ENCODE measurements at regions not wholly inside any gene's neighbourhood (a gene's known extent, or its start where the extent isn't known, plus 50 kb on each side); places are given as distances from the start of the nearest gene placed in this dataset.
"Not testable (repeated sequence)": the region's sequence is repeated elsewhere in the genome, so short reads cannot be mapped to it uniquely, and the experiment has no call there.

DNA sequence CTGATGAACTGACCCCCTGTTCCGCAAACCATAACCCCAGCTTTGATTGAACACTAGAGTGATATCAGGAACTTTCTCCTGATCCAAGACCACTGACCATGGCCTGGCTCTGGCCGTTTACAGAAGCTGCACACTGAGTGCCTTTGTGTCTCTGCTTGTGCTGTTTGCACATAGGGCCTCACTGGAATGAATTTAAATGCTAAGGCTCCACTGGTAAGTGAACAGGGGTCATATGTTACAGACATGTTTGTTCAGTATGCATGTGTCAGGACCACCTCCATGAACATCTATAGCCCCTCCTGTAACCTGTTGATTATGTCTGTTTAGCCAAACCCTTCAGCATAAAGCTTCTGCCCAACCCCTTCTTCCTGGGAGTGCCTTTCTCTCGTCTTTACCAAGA lies 1239.8 kb downstream of the TMEM121 start:
- no peak for DNase-seq (ENCODE audit: low spot score)

DNA sequence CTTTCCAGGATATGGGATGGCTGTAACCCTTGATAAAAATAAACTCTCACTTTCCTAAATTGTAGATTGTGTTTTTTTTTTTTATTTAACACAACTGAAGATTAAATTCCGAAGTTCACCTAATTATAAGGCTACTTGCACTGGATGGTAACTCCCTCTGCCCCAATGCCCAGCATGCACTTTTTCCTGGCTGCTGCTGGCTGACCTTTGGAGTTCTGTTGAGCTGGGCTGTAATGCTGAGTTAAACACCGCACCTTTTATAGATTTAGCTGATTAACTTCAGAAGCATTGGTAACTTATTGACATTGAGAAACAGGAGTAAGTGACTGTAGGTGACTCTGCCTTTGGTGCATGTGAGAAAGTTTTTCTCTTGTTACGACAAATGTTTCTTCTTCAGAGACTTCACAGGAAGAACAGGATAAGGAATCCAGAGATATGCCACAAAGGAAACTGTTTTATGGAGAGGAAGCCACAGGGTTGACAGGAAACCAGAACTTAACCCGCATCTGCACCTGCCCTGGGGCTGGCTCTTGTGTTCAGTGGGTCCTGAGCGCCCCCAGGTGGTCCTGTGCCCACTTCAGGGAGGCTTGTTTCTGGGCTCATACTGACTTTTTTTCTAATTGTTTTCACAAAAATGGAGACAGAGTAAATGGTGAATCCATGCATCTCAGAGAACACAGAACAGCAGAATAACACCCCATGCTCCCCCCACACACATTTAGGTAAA lies 1240.3 kb downstream of the TMEM121 start:
- DNase-seq (ENCODE audit: low spot score): peak; percentile 20

DNA sequence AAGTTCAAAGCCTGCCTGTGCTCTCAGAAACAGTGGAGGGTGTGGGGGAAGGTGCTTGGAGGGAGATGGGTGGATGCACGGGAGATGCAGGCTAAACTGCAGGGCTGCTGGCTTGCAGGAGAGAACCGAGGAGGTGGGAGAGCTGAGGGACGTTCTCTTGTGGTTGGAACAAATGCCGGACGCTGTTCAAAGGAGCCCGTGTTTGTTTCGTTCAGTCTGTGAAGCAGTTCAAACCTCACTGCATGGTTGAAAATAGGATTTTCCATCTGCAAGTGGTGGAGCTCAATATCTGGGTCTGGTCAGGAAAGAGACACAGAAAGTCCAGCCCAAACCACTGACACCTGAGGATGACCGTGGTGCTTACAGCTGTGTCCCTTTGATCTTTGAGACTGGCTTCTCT lies 1241.8 kb downstream of the TMEM121 start:
- DNase-seq (ENCODE audit: low spot score): not testable (repeated sequence)

DNA sequence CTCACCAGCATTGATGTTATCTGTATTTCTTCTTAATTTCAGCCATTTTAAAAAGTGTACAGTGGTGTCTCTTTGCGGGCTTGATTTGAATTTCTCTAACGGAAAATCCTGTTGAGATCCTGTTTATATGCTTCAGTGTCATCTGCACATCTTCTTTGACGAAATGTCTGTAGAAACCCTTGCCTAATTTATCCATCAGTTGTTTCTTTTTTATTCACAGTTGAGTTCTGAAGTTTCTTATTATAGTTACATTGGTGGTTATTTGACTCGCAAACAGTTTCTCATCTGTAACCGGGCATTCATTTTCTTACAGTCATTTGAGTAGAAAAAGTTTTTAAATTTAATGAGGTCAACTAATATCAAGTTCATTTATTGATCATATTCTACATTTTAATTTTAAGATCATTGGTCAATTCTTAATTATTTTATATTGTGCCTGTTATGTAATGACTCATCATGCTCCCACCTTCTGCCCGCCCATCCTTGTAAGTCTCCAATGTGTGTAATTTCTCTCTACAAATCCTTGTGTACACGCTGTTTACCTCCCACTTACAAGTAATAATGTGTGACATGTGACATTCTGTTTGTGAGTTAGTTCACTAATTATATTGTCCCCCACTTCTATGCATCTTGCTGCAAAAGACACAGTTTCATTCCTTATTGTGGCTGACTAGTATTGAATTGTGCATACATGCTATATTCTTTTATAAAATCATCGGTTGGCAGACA lies 1242.8 kb downstream of the TMEM121 start:
- not testable (repeated sequence) for DNase-seq (ENCODE audit: low spot score)

DNA sequence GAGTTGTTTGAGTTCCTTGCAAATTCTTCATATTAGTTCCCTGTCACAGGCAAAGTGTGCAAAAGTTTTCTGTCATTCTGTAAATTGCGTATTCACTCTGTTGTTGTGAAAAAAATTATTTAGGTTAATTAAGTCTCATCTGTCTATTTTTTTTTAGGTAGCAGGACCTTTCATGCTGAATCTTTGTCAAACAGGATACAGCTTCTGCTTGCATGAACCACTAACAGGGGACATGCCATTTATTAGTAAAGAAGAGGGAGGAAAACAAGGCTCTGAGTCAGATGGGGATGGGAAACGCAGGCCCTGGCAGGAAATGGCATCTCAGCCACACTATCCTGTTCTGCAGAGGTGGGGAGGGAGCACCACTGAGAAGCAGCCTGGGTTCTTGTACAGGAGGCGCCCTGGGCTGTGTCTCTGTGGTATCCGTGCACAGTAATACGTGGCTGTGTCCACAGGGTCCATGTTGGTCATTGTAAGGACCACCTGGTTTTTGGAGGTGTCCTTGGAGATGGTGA lies 1243.8 kb downstream of the TMEM121 start:
- not testable (repeated sequence) for DNase-seq (ENCODE audit: low spot score)

DNA sequence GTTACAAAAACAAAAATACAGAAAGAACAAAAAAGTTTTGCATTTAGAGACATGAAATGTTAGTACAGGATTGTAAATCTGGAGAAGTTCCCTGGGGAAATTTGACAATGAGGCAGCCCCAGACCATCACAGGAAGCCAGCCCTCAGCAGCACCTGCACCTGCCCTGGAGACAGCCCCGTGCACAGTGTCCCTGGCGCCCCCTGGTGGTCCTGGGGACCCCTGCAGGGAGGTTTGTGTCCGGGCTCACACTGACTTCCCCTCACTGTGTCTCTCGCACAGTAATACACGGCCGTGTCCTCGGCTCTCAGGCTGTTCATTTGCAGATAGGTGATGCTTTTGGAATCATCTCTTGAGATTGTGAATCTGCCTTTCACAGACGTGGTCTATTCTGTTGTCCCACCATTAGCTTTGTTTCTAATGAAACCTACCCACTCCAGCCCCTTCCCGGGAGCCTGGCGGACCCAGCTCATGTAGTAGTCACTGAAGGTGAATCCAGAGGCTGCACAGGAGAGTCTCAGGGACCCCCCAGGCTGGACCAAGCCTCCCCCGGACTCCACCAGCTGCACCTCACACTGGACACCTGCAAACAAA lies 1248.6 kb downstream of the TMEM121 start:
- not testable (repeated sequence) for DNase-seq (ENCODE audit: low spot score)

DNA sequence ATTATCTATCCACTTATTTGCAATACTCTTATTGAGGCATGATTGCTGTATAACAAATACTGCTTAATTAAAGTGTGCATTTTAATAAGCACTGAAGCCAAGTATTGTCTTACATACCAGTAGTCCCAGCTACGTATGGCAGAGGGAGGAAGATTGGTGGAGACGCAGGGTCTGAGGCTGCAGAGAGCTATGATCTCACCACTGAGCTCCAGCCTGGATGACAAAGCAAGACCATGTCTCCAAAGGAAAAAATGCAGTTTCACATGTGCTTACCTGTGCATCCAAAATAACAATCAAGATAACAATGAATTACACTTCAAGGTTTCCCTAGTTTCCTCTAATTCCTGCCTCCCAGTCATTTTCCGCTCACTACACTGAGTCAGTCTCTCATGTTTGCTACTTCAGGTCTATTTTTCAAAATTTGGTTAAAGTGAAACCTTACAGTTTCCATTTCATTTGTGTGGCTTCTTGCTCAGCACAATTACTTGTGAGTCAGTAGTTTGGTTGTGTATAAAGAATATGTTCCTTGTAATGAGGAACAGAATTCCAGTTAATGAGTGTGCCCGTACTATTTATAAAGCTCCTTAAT lies 1250.1 kb downstream of the TMEM121 start:
- no peak for DNase-seq (ENCODE audit: low spot score)

DNA sequence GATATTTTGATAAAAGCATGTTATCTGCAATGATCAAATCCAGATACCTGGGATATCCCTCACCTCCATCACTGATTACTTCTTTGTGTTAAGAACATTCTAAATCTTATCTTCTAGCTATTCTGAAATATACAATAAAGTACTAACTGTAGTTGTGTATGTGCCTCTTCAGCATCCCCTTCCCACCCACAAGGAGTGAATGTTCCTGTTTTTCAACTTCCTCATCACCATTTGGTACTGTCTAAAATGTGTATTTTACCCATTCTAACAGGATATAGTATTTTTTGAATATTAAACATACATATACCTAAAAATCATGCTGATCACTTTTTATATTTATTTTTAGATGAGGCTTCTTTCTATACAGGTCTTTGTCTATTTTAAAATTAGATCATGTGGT lies 1252.6 kb downstream of the TMEM121 start:
- DNase-seq (ENCODE audit: low spot score): no peak

DNA sequence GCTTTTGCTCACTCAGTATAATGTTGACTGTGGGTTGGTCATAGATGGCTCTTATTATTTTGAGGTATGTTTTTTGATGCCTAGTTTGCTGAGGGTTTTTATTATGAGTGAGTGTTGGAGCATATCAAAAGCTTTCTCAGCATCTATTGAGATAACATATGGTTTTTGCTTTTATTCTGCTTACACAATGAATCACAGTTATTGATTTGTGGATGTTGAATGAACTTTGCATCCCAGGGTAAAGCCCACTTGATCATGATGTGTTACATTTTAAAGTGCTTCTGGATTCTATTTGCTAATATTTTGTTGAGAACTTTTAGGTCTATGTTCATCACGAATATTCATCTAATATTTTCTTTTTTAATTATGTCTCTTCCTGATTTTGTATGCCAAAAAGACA lies 1260.3 kb downstream of the TMEM121 start:
- no peak for DNase-seq (ENCODE audit: low spot score)

DNA sequence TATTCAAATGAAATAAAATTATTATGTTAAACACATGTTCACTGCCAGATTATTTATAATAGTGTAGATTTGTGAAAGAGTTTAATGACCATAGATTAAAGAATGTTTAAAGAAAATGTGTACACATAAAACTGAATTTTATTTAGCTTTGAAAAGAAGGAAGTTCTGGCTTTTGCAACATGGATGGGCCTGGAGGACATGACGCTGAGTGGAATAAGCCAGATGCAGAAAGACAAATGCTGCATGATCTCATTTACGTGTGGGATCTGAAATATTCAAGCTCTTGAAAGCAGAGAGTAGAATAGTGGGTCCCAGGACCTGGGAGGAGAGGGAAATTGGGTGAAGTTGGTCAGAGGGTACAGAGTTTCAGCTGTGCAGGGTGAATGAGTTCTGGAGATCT lies 1261.2 kb downstream of the TMEM121 start:
- DNase-seq (ENCODE audit: low spot score): no peak

DNA sequence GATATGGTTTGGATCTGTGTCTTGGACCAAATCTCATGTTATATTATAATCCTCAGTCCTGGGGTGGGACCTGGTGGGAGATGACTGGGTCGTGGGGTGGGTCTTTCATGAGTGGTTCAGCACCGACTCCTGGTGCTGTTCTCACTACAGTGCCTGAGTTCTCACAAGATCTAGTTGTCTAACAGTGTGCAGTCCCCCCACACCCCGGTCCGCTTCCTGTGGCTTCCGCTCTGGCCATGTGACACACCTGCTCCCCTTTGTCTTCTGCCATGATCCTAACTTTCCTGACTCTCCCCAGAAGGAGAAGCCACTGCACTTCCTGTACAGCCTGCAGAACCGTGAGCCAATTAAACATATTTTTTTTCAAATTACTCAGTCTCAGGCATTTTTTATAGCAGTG lies 1262.2 kb downstream of the TMEM121 start:
- DNase-seq (ENCODE audit: low spot score): no peak

DNA sequence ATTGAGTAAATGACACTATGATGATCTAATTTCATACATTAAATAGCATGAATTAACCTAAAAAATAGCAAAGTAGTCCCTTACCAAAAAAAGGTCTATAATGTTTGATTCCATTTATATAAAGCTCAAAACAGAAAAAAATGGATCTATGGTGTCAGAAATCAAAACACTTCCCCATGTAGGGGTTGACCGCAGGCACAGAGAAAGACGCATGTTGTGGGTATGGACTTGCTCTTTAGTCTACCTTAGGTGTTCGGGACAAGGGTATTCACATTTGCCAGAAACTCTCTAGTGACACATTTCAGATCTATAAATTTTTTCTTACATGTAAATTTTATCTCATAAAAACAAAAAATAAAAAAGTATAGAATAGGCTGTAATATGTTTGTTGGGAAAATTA lies 1262.9 kb downstream of the TMEM121 start:
- DNase-seq (ENCODE audit: low spot score): no peak

DNA sequence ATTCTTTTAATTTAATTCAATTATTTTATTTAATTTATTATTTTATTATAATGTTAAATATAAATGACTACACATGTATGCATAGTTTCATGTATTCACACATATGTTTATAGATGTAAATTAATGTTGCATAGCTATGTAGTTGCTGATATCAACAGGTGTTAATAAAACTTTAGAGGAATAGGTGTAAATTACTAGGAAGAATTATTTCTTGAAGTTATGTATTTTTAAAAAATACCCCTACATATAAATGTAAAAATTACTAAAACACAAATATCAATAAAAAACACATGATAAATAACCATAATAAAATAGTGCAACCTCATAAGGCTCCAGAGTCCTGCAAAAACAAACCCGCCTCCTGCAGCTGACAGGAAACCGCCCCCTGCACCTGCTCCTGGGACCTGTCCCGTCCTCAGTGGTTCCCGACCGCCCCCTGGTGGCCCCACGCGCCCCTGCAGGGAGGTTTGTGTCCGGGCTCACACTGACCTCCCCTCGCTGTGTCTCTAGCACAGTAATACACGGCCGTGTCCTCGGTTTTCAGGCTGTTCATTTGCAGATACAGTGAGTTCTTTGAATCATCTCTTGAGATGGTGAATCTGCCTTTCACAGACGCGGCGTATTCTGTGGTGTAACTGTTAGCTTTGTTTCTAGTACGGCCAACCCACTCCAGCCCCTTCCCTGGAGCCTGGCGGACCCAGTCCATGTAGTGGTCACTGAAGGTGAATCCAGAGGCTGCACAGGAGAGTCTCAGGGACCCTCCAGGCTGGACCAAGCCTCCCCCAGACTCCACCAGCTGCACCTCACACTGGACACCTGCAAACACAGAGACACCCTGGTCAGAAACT lies 1264.0 kb downstream of the TMEM121 start:
- peak; percentile 72 for DNase-seq (ENCODE audit: low spot score)

DNA sequence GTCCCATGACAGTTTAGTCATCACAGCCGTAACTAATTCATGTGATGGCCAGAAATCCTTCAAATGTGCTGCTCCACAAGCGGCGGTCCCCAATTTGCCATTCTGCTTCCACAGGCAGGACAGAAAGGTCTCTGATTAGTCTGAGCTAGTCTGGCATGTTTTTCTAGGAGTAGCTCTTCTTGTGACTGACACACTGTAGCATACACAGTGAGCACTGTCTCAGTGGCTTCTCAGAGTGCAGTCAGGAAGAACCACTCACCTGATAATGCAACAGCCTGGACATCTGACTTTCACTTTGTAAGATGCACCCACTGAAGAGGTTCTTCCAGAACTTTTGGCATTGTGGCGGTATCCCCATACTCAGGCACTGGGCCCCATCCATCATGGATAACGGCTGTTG lies 1266.2 kb downstream of the TMEM121 start:
- no peak for DNase-seq (ENCODE audit: low spot score)

DNA sequence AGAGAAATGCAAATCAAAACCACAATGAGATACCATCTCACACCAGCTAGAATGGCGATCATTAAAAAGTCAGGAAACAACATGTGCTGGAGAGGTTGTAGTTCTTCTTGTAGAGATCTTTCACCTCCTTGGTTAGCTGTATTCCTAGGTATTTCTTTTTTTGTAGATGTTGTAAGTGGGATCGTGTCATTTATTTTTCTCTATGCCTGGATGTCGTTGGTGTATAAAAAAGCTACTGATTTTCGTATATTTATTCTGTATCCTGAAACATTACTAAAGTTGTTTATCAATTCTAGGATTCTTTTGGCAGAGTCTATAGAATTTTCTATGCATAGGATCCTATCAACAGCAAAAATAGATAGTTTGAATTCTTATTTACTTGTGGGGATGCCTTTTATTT lies 1271.8 kb downstream of the TMEM121 start:
- not testable (repeated sequence) for DNase-seq (ENCODE audit: low spot score)

DNA sequence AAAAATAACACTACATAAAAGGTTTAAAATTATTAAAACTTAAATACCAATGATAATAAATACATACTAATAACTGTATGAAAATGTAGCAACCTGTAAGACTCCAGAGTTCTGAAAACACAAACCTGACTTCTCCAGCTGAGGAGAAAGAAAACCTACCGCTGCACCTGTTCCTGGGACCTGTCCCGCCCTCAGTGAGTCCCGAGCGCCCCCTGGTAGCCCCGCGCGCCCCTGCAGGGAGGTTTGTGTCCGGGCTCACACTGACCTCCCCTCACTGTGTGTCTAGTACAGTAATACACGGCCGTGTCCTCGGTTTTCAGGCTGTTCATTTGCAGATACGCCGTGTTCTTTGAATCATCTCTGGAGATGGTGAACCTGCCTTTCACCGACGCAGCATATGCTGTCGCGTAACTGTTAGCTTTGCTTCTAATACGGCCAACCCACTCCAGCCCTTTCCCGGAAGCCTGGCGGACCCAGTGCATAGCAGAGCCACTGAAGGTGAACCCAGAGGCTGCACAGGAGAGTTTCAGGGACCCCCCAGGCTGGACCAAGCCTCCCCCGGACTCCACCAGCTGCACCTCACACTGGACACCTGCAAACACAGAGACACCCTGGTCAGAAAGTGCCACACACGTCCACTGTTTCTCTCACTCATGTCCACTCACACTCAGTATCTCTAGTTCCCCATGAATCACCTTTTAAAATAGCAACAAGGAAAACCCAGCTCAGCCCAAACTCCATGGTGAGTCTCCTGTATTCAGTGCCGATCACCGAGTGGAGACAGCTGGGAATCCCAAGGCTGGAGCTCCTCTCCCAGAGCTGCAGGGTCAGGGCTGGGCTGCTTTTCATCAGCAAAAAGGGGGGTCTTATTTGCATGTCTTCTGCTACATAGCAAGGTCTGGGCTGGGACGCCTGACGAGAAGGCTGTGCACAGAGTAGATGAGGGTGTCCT lies 1276.3 kb downstream of the TMEM121 start:
- peak; percentile 38 for DNase-seq (ENCODE audit: low spot score)

DNA sequence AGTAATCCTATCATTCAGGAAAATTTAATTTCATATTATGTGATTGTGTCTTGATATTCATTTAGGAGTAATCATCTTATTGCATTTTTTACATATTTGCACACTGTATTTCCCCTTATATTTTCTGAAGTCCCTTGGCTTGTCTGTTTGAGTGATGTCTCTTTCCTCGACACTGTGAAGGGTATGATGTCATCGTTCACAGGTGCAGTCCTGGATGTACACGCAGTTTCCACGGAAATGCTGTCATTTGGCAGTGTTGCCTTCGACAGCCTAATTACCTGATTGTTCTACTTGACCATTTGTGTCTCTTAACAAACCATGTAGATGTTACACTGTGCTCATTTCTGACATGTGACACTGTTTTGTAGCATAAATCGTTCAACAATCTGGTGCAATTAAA lies 1277.0 kb downstream of the TMEM121 start:
- no peak for DNase-seq (ENCODE audit: low spot score)

DNA sequence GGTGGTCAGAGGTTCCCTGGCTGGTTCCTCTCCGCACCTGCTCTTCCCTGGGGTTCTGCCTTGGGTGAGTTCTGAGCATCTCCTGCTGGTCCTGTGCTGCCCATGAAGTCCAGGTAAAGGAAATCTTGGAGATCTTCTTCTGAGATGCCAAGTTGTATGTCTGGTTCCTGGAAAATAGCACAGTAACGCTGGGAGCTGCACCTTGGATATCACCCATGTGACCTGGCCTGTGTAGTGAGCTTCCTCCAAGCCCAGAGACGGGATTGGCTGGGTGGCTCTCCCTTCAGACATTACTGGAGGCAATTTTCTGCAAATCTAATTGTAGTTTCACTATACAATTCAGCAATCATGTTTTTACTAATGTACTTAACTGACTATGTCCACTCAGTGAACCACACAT lies 1281.1 kb downstream of the TMEM121 start:
- no peak for DNase-seq (ENCODE audit: low spot score)

DNA sequence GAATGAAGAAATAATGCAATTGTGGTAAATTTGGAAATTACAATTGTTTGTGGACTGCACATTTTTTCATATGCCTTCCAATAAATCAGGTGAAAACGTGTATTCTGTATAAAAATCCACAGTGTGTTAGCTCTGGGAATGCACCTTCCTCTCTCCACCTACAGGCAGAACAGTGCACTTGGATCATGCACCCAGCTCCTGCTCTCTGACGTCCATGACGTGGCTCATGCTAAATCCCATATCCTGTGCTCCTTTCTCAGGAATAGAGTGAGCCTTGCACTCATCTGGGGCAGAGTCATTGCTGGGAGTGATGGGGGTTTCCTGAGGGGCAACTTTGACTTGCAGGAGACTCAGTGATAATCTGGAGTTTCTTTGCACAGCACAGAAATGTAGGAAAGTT lies 1282.1 kb downstream of the TMEM121 start:
- no peak for DNase-seq (ENCODE audit: low spot score)

DNA sequence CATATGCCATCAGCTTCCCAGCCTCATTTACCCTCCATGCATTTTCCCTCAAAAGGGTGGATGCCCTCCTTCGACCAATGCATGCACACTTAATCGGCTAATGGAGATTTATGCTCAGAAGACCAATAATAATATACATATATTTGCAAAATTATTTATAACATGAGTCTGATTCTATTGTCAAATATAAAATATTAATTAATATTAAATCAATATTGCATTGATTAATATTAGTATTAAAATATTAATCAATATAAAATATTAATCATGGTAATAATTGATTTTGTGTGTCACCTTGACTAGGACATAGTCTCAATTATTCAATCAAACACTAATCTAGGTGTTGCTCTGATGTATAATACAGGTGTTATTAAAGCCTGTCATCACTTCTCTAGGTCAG lies 1282.5 kb downstream of the TMEM121 start:
- no peak for DNase-seq (ENCODE audit: low spot score)

DNA sequence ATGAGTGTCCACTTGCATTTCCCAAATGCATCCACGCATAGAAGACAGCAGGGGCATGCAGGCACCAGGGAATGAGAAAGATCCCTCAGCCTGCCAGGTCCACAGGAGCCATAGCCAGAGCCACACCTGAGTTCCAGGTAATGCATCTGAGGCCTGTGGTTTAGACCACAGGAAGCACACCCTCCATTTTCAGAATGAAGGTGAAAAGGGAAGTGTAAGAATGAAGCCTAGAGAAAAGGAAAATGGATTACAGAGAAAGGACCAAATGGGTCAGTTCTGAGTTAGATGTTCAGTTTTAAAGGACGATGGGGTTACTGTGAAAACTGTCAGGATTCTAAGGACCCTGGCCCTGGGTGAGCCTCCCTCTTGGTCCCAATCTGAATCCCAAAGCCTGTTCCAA lies 1283.2 kb downstream of the TMEM121 start:
- no peak for DNase-seq (ENCODE audit: low spot score)
